Prostate gland (tissue), 2 donors: ENCODE measurements at regions not wholly inside any gene's neighbourhood (a gene's known extent, or its start where the extent isn't known, plus 50 kb on each side); places are given as distances from the start of the nearest gene placed in this dataset.

Experiments
- POLR2A ChIP-seq: fragments of 450-650 bp; IDR thresholded peaks from one replicate; pipeline ENCODE4 v1.6.1; 2016; ENCODE audit warnings: antibody characterized with exemption, mild to moderate bottlenecking
- POLR2AphosphoS5 ChIP-seq: sonication (generic); formaldehyde crosslinking; IDR thresholded peaks from one replicate; pipeline ENCODE4 v1.6.1; 2017; ENCODE audit warnings: antibody characterized with exemption
- TF ChIP-seq, protein P1 (sequence below), 4 experiments: fragments of 200-600 bp in 2 of 4; fragments of 450-650 bp in 2 of 4; sonication (generic) in 2 of 4; IDR thresholded peaks; 1 replicate in 3 of 4; 2 replicates in 1 of 4; pipeline ENCODE4 v1.5.1; 2016 to 2019; ENCODE audit warnings: antibody characterized with exemption in 4 of 4, mild to moderate bottlenecking in 2 of 4, moderate library complexity in 2 of 4

DNA sequence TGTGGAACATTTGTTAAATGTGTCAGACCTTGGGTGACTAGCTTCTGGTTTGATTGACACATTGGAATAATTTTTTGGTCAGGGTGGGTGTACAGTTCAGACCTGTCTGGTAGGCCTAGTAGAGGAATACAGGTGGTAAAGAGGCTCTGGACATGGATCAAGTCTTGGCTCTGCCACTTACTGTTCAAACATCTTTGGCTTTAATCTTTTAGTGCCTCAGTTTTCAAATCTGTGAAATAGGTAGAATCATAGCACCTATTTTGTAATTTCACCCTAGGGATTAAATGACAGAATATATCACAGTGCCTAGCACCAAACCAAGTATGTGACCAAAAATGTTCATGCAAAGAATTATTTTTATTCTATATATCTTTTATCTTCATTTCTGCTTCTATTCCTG is 340.4 kb downstream of the RPS6KC1 start:
- TF ChIP-seq, protein P1, sequence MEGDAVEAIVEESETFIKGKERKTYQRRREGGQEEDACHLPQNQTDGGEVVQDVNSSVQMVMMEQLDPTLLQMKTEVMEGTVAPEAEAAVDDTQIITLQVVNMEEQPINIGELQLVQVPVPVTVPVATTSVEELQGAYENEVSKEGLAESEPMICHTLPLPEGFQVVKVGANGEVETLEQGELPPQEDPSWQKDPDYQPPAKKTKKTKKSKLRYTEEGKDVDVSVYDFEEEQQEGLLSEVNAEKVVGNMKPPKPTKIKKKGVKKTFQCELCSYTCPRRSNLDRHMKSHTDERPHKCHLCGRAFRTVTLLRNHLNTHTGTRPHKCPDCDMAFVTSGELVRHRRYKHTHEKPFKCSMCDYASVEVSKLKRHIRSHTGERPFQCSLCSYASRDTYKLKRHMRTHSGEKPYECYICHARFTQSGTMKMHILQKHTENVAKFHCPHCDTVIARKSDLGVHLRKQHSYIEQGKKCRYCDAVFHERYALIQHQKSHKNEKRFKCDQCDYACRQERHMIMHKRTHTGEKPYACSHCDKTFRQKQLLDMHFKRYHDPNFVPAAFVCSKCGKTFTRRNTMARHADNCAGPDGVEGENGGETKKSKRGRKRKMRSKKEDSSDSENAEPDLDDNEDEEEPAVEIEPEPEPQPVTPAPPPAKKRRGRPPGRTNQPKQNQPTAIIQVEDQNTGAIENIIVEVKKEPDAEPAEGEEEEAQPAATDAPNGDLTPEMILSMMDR (IDR thresholded peaks at IDR 0.05): no peak
- TF ChIP-seq POLR2AphosphoS5: no peak
- no peak for TF ChIP-seq POLR2A
